ENCODE measurements at regions not wholly inside any gene's neighbourhood (a gene's known extent, or its start where the extent isn't known, plus 50 kb on each side); places are given as distances from the start of the nearest gene placed in this dataset.

DNA sequence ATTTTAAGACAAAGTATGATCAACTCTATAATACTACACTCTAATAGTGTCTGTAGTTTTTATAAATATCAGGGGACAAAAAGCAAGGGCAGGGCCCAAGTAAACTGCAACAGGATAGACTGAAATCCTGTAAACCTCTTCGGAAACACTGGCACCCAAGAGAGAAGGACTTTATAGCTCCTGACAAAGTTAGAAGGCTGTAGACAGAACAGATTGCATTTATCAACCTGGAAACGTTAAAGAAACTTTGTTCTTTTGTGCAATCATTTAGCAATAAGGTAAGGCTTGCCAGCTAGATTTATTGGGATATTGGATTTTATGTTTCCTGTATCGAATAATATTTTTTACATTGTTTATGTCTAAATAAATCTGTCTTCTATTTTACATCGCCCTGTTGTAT, 91.8 kb upstream of the MAN2A1 start:
- TF ChIP-seq ZNF391 (tag by site-specific recombination; IDR thresholded peaks at IDR 0.05; ENCODE audit: borderline replicate concordance, low read depth) (no peak), SP2 (tag by site-specific recombination; IDR thresholded peaks at IDR 0.05) (no peak), ZNF544 (tag by site-specific recombination; IDR thresholded peaks at IDR 0.05) (no peak), BCL11B (tag by site-specific recombination; IDR thresholded peaks at IDR 0.05; ENCODE audit: low read depth) (no peak), ZNF830 (tag by site-specific recombination; IDR thresholded peaks at IDR 0.05; ENCODE audit: low read depth) (no peak), ZNF530 (tag by site-specific recombination; IDR thresholded peaks at IDR 0.05; ENCODE audit: low read depth) (no peak), ZNF654 (tag by site-specific recombination; IDR thresholded peaks at IDR 0.05; ENCODE audit: low read depth) (no peak), ZEB2 (tag by site-specific recombination; IDR thresholded peaks at IDR 0.05) (no peak)
- TF ChIP-seq, protein P1, sequence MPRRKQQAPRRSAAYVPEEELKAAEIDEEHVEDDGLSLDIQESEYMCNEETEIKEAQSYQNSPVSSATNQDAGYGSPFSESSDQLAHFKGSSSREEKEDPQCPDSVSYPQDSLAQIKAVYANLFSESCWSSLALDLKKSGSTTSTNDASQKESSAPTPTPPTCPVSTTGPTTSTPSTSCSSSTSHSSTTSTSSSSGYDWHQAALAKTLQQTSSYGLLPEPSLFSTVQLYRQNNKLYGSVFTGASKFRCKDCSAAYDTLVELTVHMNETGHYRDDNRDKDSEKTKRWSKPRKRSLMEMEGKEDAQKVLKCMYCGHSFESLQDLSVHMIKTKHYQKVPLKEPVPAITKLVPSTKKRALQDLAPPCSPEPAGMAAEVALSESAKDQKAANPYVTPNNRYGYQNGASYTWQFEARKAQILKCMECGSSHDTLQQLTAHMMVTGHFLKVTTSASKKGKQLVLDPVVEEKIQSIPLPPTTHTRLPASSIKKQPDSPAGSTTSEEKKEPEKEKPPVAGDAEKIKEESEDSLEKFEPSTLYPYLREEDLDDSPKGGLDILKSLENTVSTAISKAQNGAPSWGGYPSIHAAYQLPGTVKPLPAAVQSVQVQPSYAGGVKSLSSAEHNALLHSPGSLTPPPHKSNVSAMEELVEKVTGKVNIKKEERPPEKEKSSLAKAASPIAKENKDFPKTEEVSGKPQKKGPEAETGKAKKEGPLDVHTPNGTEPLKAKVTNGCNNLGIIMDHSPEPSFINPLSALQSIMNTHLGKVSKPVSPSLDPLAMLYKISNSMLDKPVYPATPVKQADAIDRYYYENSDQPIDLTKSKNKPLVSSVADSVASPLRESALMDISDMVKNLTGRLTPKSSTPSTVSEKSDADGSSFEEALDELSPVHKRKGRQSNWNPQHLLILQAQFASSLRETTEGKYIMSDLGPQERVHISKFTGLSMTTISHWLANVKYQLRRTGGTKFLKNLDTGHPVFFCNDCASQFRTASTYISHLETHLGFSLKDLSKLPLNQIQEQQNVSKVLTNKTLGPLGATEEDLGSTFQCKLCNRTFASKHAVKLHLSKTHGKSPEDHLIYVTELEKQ (tag by site-specific recombination; IDR thresholded peaks at IDR 0.05; ENCODE audit: borderline replicate concordance), result no peak
- TF ChIP-seq, protein P2, sequence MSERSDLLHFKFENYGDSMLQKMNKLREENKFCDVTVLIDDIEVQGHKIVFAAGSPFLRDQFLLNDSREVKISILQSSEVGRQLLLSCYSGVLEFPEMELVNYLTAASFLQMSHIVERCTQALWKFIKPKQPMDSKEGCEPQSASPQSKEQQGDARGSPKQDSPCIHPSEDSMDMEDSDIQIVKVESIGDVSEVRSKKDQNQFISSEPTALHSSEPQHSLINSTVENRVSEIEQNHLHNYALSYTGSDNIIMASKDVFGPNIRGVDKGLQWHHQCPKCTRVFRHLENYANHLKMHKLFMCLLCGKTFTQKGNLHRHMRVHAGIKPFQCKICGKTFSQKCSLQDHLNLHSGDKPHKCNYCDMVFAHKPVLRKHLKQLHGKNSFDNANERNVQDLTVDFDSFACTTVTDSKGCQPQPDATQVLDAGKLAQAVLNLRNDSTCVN (tag by site-specific recombination; optimal IDR thresholded peaks at IDR 0.05), result no peak
- TF ChIP-seq, protein P3, sequence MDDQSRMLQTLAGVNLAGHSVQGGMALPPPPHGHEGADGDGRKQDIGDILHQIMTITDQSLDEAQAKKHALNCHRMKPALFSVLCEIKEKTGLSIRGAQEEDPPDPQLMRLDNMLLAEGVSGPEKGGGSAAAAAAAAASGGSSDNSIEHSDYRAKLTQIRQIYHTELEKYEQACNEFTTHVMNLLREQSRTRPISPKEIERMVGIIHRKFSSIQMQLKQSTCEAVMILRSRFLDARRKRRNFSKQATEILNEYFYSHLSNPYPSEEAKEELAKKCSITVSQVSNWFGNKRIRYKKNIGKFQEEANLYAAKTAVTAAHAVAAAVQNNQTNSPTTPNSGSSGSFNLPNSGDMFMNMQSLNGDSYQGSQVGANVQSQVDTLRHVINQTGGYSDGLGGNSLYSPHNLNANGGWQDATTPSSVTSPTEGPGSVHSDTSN (CRISPR knock-in tag; IDR thresholded peaks at IDR 0.05), result no peak
- TF ChIP-seq, protein P4, sequence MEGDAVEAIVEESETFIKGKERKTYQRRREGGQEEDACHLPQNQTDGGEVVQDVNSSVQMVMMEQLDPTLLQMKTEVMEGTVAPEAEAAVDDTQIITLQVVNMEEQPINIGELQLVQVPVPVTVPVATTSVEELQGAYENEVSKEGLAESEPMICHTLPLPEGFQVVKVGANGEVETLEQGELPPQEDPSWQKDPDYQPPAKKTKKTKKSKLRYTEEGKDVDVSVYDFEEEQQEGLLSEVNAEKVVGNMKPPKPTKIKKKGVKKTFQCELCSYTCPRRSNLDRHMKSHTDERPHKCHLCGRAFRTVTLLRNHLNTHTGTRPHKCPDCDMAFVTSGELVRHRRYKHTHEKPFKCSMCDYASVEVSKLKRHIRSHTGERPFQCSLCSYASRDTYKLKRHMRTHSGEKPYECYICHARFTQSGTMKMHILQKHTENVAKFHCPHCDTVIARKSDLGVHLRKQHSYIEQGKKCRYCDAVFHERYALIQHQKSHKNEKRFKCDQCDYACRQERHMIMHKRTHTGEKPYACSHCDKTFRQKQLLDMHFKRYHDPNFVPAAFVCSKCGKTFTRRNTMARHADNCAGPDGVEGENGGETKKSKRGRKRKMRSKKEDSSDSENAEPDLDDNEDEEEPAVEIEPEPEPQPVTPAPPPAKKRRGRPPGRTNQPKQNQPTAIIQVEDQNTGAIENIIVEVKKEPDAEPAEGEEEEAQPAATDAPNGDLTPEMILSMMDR (tag by site-specific recombination; IDR thresholded peaks at IDR 0.05), result no peak
